ENCODE measurements at regions not wholly inside any gene's neighbourhood (a gene's known extent, or its start where the extent isn't known, plus 50 kb on each side); places are given as distances from the start of the nearest gene placed in this dataset.

DNA sequence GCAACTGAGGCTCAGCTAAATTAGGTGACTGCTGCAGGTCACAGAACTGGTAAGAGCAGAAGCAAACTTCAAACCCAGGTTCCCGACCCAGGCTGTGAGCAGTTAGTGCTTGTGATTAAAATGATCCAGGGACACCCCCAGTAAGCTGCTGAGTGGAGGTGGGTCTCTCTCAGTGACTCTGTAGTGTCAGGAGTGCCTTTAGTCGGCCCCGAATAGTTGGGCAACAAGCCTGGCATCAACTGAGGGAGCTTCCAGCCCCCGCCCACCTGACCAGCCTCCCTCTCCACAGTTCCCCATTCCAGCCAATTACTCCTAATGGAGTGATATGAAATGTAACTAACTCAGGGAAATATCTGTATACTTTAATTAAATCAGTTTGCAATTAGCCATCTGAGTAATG is 168.0 kb upstream of the SMAD3 start:
- H2AFZ ChIP-seq (ENCODE audit: low read length) = no peak overlapping the region
- H3K79me2 ChIP-seq (ENCODE audit: low read length) = no peaks in the 10 kb centered on the region
- H3K27me3 ChIP-seq (replicated peaks; ENCODE audit: insufficient read depth, low read length) = no peaks in the 10 kb centered on the region
- DNase-seq = no peak
- TF ChIP-seq EZH2 (optimal IDR thresholded peaks at IDR 0.05; ENCODE audit: low read depth, low read length) = no peak
- TF ChIP-seq EZH2phosphoT487 (IDR thresholded peaks at IDR 0.05; ENCODE audit: low read length) = no peak
- TF ChIP-seq, protein P1, sequence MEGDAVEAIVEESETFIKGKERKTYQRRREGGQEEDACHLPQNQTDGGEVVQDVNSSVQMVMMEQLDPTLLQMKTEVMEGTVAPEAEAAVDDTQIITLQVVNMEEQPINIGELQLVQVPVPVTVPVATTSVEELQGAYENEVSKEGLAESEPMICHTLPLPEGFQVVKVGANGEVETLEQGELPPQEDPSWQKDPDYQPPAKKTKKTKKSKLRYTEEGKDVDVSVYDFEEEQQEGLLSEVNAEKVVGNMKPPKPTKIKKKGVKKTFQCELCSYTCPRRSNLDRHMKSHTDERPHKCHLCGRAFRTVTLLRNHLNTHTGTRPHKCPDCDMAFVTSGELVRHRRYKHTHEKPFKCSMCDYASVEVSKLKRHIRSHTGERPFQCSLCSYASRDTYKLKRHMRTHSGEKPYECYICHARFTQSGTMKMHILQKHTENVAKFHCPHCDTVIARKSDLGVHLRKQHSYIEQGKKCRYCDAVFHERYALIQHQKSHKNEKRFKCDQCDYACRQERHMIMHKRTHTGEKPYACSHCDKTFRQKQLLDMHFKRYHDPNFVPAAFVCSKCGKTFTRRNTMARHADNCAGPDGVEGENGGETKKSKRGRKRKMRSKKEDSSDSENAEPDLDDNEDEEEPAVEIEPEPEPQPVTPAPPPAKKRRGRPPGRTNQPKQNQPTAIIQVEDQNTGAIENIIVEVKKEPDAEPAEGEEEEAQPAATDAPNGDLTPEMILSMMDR (IDR thresholded peaks at IDR 0.05; ENCODE audit: low read length) = no peak
- H3K4me2 ChIP-seq (ENCODE audit: low read depth, low read length) = no peak overlapping the region
- no peak overlapping the region for H3K4me3 ChIP-seq (ENCODE audit: low read length)
- H4K20me1 ChIP-seq (ENCODE audit: insufficient read depth, low read length) = no peaks in the 10 kb centered on the region
- no peaks in the 10 kb centered on the region for H3K9me3 ChIP-seq (replicated peaks; ENCODE audit: insufficient read depth, low read length)
- no peaks in the 10 kb centered on the region for H3K4me1 ChIP-seq (ENCODE audit: low read length)
- no peak overlapping the region for H3K27ac ChIP-seq (ENCODE audit: low read length)
- H3K36me3 ChIP-seq (replicated peaks; ENCODE audit: insufficient read depth, low read length) = no peaks in the 10 kb centered on the region
- no peaks in the 10 kb centered on the region for H3F3A ChIP-seq (ENCODE audit: insufficient read depth, low read length)
- H3K9ac ChIP-seq (ENCODE audit: low read length) = no peak overlapping the region
- no peaks in the 10 kb centered on the region for H3K9me2 ChIP-seq (replicated peaks; ENCODE audit: insufficient read depth, low read length)

DNA sequence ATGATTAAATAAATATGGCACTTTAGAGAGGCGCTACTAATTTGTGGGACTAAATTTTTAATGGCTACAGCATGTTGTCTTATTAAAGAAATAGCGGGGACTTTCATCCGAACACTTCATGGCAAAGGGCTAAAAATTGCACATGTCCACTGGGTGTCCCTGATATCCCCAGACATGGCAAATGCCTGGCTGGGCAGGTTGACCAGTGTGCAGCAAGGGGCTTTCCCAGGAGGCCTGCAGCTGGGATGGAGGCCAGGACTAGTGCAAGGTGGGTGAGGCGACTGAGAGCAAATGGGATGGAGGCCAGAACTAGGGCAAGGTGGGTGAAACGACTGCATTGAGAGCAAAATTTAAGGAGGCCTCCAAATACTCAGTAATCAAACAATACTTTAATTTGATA is 167.4 kb upstream of the SMAD3 start:
- H3K9me3 ChIP-seq (replicated peaks; ENCODE audit: insufficient read depth, low read length) = no peaks in the 10 kb centered on the region
- H3K4me3 ChIP-seq (ENCODE audit: low read length) = no peak overlapping the region
- H3K79me2 ChIP-seq (ENCODE audit: low read length) = no peaks in the 10 kb centered on the region
- H3K4me2 ChIP-seq (ENCODE audit: low read depth, low read length) = no peak overlapping the region
- DNase-seq = no peak
- H3F3A ChIP-seq (ENCODE audit: insufficient read depth, low read length) = no peaks in the 10 kb centered on the region
- H4K20me1 ChIP-seq (ENCODE audit: insufficient read depth, low read length) = no peaks in the 10 kb centered on the region
- H3K27me3 ChIP-seq (replicated peaks; ENCODE audit: insufficient read depth, low read length) = no peaks in the 10 kb centered on the region
- H3K27ac ChIP-seq (ENCODE audit: low read length) = no peak overlapping the region
- no peaks in the 10 kb centered on the region for H3K36me3 ChIP-seq (replicated peaks; ENCODE audit: insufficient read depth, low read length)
- TF ChIP-seq, protein P1 (IDR thresholded peaks at IDR 0.05; ENCODE audit: low read length) = no peak
- TF ChIP-seq EZH2phosphoT487 (IDR thresholded peaks at IDR 0.05; ENCODE audit: low read length) (no peak), EZH2 (optimal IDR thresholded peaks at IDR 0.05; ENCODE audit: low read depth, low read length) (no peak)
- H3K4me1 ChIP-seq (ENCODE audit: low read length) = no peaks in the 10 kb centered on the region
- H3K9me2 ChIP-seq (replicated peaks; ENCODE audit: insufficient read depth, low read length) = no peaks in the 10 kb centered on the region
- no peak overlapping the region for H2AFZ ChIP-seq (ENCODE audit: low read length)
- H3K9ac ChIP-seq (ENCODE audit: low read length) = no peak overlapping the region

DNA sequence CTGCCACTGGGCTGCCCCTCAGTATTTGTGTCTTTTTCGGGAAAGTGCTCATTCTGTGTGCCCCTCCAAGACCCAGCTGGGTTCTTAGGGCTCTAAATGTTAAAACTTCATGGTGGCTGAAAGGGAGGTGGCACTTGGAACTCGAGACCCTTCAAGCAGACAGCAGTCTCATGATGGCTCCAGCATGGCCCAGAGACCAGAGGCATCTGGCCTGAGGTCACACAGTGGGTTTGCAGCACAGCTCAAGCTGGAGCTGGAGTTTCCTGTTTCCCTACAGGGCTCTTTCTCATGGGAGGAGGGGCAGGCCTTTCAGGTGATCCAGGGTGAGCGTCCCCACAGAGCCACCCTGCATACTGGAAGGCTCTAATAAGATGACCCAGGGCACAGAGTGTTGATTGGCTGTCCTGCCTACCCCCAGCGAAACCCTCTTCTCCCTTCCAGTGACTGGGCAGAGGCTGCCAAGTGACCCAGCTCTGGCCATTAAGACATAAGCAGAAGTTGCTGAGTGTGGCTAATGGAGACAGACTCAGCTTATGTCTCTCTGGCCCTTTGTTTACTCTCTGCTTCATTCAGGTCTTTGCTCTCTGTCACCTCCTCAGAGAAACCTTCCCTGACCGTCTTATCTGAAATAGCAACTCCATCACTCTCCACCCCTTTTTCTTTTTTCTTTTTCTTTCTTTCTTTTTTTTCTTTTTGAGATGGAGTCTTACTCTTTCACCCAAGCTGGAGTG is 166.6 kb upstream of the SMAD3 start:
- H3F3A ChIP-seq (ENCODE audit: insufficient read depth, low read length) = no peaks in the 10 kb centered on the region
- H3K27me3 ChIP-seq (replicated peaks; ENCODE audit: insufficient read depth, low read length) = no peaks in the 10 kb centered on the region
- no peaks in the 10 kb centered on the region for H3K79me2 ChIP-seq (ENCODE audit: low read length)
- no peak for TF ChIP-seq EZH2phosphoT487 (IDR thresholded peaks at IDR 0.05; ENCODE audit: low read length)
- TF ChIP-seq, protein P1 (IDR thresholded peaks at IDR 0.05; ENCODE audit: low read length) = no peak
- no peak for TF ChIP-seq EZH2 (optimal IDR thresholded peaks at IDR 0.05; ENCODE audit: low read depth, low read length)
- DNase-seq = no peak
- H3K9me2 ChIP-seq (replicated peaks; ENCODE audit: insufficient read depth, low read length) = no peaks in the 10 kb centered on the region
- H3K36me3 ChIP-seq (replicated peaks; ENCODE audit: insufficient read depth, low read length) = no peaks in the 10 kb centered on the region
- H3K4me3 ChIP-seq (ENCODE audit: low read length) = no peak overlapping the region
- no peaks in the 10 kb centered on the region for H3K4me1 ChIP-seq (ENCODE audit: low read length)
- no peak overlapping the region for H3K4me2 ChIP-seq (ENCODE audit: low read depth, low read length)
- H3K9me3 ChIP-seq (replicated peaks; ENCODE audit: insufficient read depth, low read length) = no peaks in the 10 kb centered on the region
- no peak overlapping the region for H2AFZ ChIP-seq (ENCODE audit: low read length)
- H3K9ac ChIP-seq (ENCODE audit: low read length) = no peak overlapping the region
- no peaks in the 10 kb centered on the region for H4K20me1 ChIP-seq (ENCODE audit: insufficient read depth, low read length)
- no peak overlapping the region for H3K27ac ChIP-seq (ENCODE audit: low read length)

Data from MM.1S (cell line).